PC-3 (cell line): ENCODE measurements at regions not wholly inside any gene's neighbourhood (a gene's known extent, or its start where the extent isn't known, plus 50 kb on each side); places are given as distances from the start of the nearest gene placed in this dataset.

Experiments
- ATAC-seq: fragments of 200-7000 bp; cut with Tn5 transposase; 2 replicates; pipeline ENCODE4 v1.9.1; 2020; ENCODE audit warnings: mild to moderate bottlenecking, moderate library complexity
- BruUV-seq: library from RNA; stranded (reverse); fragments of 400-500 nt; replicated peaks from 2 replicates; lab custom pipeline; 2021; lab: Mats Ljungman, UMichigan
- CTCF ChIA-PET: fragments of 300-600 bp; sonication (Branson Sonifier 250); formaldehyde crosslinking; loops from one replicate; lab custom pipeline; 2022; ENCODE audit warnings: antibody characterized with exemption; lab: Charles Lee
- POLR2A ChIA-PET: fragments of 300-600 bp; sonication (Branson Sonifier 250); formaldehyde crosslinking; loops from one replicate; lab custom pipeline; 2022; ENCODE audit warnings: antibody characterized with exemption; ENCODE audit not compliant: unreplicated experiment; lab: Charles Lee
- DNase-seq: peaks from one replicate; pipeline ENCODE4 v3.0.0-alpha.2; 2015
- H2AFZ ChIP-seq: fragments of 300-600 bp; sonication (generic); 2 replicates; pipeline ENCODE4 v1.6.0; 2016; ENCODE audit warnings: antibody characterized with exemption, low read length
- H3F3A ChIP-seq: fragments of 300-600 bp; sonication (generic); one replicate; pipeline ENCODE4 v1.6.0; 2017; ENCODE audit warnings: antibody characterized with exemption, low read length, control low read depth, mild to moderate bottlenecking; ENCODE audit not compliant: unreplicated experiment
- H3K27ac ChIP-seq: fragments of 300-600 bp; sonication (generic); 2 replicates; pipeline ENCODE4 v1.5.1; 2016; ENCODE audit warnings: mild to moderate bottlenecking, low read length
- H3K27me3 ChIP-seq: fragments of 300-600 bp; sonication (generic); 2 replicates; pipeline ENCODE4 v1.6.1; 2016; ENCODE audit warnings: low read length, mixed read lengths
- H3K36me3 ChIP-seq: fragments of 300-600 bp; sonication (generic); 2 replicates; pipeline ENCODE4 v1.6.1; 2016; ENCODE audit warnings: low read depth, mixed run types, low read length, mixed read lengths
- H3K4me1 ChIP-seq: fragments of 300-600 bp; sonication (generic); 2 replicates; pipeline ENCODE4 v1.5.1; 2016; ENCODE audit warnings: low read length; ENCODE audit not compliant: insufficient read depth
- H3K4me2 ChIP-seq: fragments of 300-600 bp; sonication (generic); 2 replicates; pipeline ENCODE4 v1.6.0; 2016; ENCODE audit warnings: low read length
- H3K4me3 ChIP-seq: fragments of 300-600 bp; sonication (generic); 2 replicates; pipeline ENCODE4 v1.5.1; 2016; ENCODE audit warnings: mild to moderate bottlenecking, low read length, mixed read lengths
- H3K79me2 ChIP-seq: fragments of 300-600 bp; sonication (generic); 2 replicates; pipeline ENCODE4 v1.6.1; 2017; ENCODE audit warnings: low read length, mixed read lengths
- H3K9ac ChIP-seq: fragments of 300-600 bp; sonication (generic); 2 replicates; pipeline ENCODE4 v1.6.0; 2016; ENCODE audit warnings: mild to moderate bottlenecking, low read length
- H3K9me2 ChIP-seq: fragments of 300-600 bp; sonication (generic); replicated peaks from 2 replicates; pipeline ENCODE4 v1.6.1; 2016; ENCODE audit warnings: mixed run types, low read length, mixed read lengths
- H3K9me3 ChIP-seq: fragments of 300-600 bp; sonication (generic); 2 replicates; pipeline ENCODE4 v1.6.1; 2016; ENCODE audit warnings: low read length, mixed read lengths
- H4K20me1 ChIP-seq: fragments of 300-600 bp; sonication (generic); 2 replicates; pipeline ENCODE4 v1.6.1; 2016; ENCODE audit warnings: low read length, mixed read lengths
- EZH2 ChIP-seq: fragments of 300-600 bp; sonication (generic); IDR thresholded peaks from one replicate; pipeline ENCODE4 v1.6.1; 2017; ENCODE audit warnings: antibody characterized with exemption, mild to moderate bottlenecking, low read length; ENCODE audit not compliant: unreplicated experiment
- EZH2phosphoT487 ChIP-seq: fragments of 300-600 bp; sonication (generic); IDR thresholded peaks from 2 replicates; pipeline ENCODE4 v1.6.1; 2018; ENCODE audit warnings: mild to moderate bottlenecking, antibody characterized with exemption, low read length, borderline replicate concordance
- intact Hi-C: fragments of 100-400 bp; cut with micrococcal nuclease; formaldehyde crosslinking; loops from 2 replicates; pipeline ENCODE4 v1.9.0; 2023
- TF ChIP-seq, protein P1 (sequence below): fragments of 300-600 bp; sonication (generic); conservative IDR thresholded peaks from 2 replicates; pipeline ENCODE4 v1.5.1; 2017; ENCODE audit warnings: antibody characterized with exemption, low read depth, mild to moderate bottlenecking, low read length

DNA sequence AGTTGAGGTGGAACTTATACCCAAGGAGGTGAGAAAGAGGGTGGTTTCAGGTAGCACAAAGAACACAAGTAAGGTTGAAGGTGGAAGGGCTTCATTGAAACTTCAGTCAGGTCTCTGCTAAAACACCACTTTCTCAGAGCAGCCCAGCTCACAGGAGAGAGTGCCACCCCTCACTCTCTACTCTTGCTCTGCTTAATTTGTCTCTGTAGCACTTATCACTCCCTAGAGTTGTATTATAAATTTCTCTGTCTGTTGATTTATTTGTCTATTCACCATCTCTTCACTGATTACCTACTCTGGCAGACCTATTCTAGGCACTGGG is 353.8 kb upstream of the CNR1 start:
- CTCF ChIA-PET = no interaction called here
- no peak overlapping the region for H3K4me2 ChIP-seq
- H3K9me2 ChIP-seq = no peaks in the 10 kb centered on the region
- H3K27me3 ChIP-seq = peaks cover 17% of the 10 kb centered on the region
- no peak for ATAC-seq
- H3K9ac ChIP-seq = no peak overlapping the region
- no peaks in the 10 kb centered on the region for H4K20me1 ChIP-seq
- BruUV-seq = no TSS peak
- H3K36me3 ChIP-seq = no peaks in the 10 kb centered on the region
- no peak overlapping the region for H2AFZ ChIP-seq
- no peak overlapping the region for H3K27ac ChIP-seq
- intact Hi-C loops = no loop called here
- H3K79me2 ChIP-seq = no peaks in the 10 kb centered on the region
- H3K9me3 ChIP-seq = no peaks in the 10 kb centered on the region
- H3K4me1 ChIP-seq = no peaks in the 10 kb centered on the region
- POLR2A ChIA-PET = no interaction called here
- DNase-seq = no peak
- no peak overlapping the region for H3K4me3 ChIP-seq
- H3F3A ChIP-seq = no peaks in the 10 kb centered on the region
- TF ChIP-seq EZH2phosphoT487 (no peak), EZH2 (no peak)
- TF ChIP-seq, protein P1, sequence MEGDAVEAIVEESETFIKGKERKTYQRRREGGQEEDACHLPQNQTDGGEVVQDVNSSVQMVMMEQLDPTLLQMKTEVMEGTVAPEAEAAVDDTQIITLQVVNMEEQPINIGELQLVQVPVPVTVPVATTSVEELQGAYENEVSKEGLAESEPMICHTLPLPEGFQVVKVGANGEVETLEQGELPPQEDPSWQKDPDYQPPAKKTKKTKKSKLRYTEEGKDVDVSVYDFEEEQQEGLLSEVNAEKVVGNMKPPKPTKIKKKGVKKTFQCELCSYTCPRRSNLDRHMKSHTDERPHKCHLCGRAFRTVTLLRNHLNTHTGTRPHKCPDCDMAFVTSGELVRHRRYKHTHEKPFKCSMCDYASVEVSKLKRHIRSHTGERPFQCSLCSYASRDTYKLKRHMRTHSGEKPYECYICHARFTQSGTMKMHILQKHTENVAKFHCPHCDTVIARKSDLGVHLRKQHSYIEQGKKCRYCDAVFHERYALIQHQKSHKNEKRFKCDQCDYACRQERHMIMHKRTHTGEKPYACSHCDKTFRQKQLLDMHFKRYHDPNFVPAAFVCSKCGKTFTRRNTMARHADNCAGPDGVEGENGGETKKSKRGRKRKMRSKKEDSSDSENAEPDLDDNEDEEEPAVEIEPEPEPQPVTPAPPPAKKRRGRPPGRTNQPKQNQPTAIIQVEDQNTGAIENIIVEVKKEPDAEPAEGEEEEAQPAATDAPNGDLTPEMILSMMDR = no peak

DNA sequence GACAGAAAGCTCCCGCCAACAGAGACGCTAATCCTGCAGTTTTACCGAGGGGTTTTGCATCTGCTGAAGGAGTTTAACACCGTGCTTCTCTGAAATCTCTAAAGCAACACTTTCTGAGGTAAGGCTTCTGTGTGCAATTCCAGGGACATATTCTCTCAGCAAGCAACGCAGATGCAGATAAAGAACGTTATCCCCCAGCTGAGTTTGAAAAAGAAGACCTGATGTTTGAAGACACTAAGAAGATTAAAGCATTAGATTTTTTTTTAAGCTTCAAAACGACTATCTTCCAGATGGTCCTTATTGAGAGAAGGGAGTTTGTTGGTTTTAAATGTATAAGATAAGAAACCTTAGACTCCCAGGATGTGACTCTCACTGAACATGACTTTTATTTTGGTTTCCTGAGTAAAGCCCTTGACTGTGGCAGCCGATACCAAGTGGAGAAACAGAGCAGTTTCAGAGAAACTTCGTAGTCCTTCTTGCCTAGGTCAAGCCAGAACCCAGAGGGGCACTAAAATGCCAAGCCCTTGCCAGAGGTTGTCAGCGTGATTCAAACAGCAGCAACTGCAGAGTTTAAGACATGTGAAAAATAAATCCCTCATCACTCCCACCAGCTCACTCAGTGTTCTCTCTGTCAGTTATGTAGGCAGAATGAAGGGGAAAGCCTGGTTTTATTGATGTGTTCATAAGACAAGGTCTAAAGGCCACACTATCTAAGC is 353.3 kb upstream of the CNR1 start:
- ATAC-seq = no peak

DNA sequence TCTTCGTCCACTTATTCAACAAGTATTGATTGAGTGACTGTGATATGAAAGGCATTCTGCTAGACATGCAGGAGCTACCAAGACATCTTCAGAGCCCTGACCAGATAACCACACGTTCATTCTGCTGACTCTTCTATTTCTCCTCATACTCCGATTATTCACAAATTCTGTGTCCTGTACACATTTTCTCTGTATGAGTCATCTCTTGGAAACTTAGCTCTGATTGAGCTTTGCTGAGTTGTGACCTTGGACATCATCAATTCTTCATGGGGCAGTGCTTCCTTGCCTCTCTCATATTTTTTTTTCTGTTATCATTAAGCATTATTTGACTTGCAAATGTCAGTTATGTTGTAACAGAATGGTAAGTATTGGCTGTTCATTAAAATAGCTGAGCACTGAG is 351.6 kb upstream of the CNR1 start:
- intact Hi-C loops = no loop called here
- no peak for DNase-seq
- TF ChIP-seq EZH2 = no peak
- TF ChIP-seq, protein P1 = no peak
- no peak for TF ChIP-seq EZH2phosphoT487
- H3K79me2 ChIP-seq = no peaks in the 10 kb centered on the region
- BruUV-seq = no TSS peak
- no peaks in the 10 kb centered on the region for H3K36me3 ChIP-seq
- H3K27ac ChIP-seq = no peak overlapping the region
- no peaks in the 10 kb centered on the region for H3K9me3 ChIP-seq
- H3K4me2 ChIP-seq = no peak overlapping the region
- H3K9me2 ChIP-seq = no peaks in the 10 kb centered on the region
- H3K9ac ChIP-seq = no peak overlapping the region
- ATAC-seq = no peak
- no peak overlapping the region for H3K4me3 ChIP-seq
- CTCF ChIA-PET = no interaction called here
- no peaks in the 10 kb centered on the region for H3K4me1 ChIP-seq
- no peak overlapping the region for H2AFZ ChIP-seq
- peaks cover 17% of the 10 kb centered on the region for H3K27me3 ChIP-seq
- no peaks in the 10 kb centered on the region for H3F3A ChIP-seq
- no peaks in the 10 kb centered on the region for H4K20me1 ChIP-seq
- POLR2A ChIA-PET = no interaction called here

More for the DNA sequence above, 353.3 kb upstream of the CNR1 start:
- no peaks in the 10 kb centered on the region for H3K9me3 ChIP-seq
- no peaks in the 10 kb centered on the region for H3F3A ChIP-seq
- POLR2A ChIA-PET = no interaction called here
- no peak overlapping the region for H3K4me2 ChIP-seq
- TF ChIP-seq, protein P1 = no peak
- no peak for TF ChIP-seq EZH2phosphoT487
- TF ChIP-seq EZH2 = no peak
- intact Hi-C loops = no loop called here
- no peaks in the 10 kb centered on the region for H3K79me2 ChIP-seq
- H3K9ac ChIP-seq = no peak overlapping the region
- H3K27ac ChIP-seq = no peak overlapping the region
- BruUV-seq = no TSS peak
- no peaks in the 10 kb centered on the region for H4K20me1 ChIP-seq
- H3K27me3 ChIP-seq = peaks cover 17% of the 10 kb centered on the region
- H3K4me1 ChIP-seq = no peaks in the 10 kb centered on the region
- H3K9me2 ChIP-seq = no peaks in the 10 kb centered on the region
- CTCF ChIA-PET = no interaction called here
- no peak overlapping the region for H3K4me3 ChIP-seq
- H3K36me3 ChIP-seq = no peaks in the 10 kb centered on the region
- H2AFZ ChIP-seq = no peak overlapping the region
- no peak for DNase-seq
